Neural progenitor cell (in vitro differentiated cells): ENCODE measurements at regions not wholly inside any gene's neighbourhood (a gene's known extent, or its start where the extent isn't known, plus 50 kb on each side); places are given as distances from the start of the nearest gene placed in this dataset.

Source experiments
- EZH2 ChIP-seq: fragments of 200-600 bp; sonication (generic); IDR thresholded peaks from 2 replicates; pipeline ENCODE4 v1.6.1; 2017; ENCODE audit warnings: antibody characterized with exemption, mild to moderate bottlenecking, moderate library complexity
- EZH2phosphoT487 ChIP-seq: fragments of 200-600 bp; sonication (generic); IDR thresholded peaks from 2 replicates; pipeline ENCODE4 v1.6.1; 2017; ENCODE audit warnings: antibody characterized with exemption
- TF ChIP-seq, protein P1 (sequence below): fragments of 200-600 bp; sonication (generic); IDR thresholded peaks from 2 replicates; pipeline ENCODE4 v1.5.1; 2017; ENCODE audit warnings: antibody characterized with exemption, mild to moderate bottlenecking

- TF ChIP-seq, protein P1, sequence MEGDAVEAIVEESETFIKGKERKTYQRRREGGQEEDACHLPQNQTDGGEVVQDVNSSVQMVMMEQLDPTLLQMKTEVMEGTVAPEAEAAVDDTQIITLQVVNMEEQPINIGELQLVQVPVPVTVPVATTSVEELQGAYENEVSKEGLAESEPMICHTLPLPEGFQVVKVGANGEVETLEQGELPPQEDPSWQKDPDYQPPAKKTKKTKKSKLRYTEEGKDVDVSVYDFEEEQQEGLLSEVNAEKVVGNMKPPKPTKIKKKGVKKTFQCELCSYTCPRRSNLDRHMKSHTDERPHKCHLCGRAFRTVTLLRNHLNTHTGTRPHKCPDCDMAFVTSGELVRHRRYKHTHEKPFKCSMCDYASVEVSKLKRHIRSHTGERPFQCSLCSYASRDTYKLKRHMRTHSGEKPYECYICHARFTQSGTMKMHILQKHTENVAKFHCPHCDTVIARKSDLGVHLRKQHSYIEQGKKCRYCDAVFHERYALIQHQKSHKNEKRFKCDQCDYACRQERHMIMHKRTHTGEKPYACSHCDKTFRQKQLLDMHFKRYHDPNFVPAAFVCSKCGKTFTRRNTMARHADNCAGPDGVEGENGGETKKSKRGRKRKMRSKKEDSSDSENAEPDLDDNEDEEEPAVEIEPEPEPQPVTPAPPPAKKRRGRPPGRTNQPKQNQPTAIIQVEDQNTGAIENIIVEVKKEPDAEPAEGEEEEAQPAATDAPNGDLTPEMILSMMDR, result no peak
- TF ChIP-seq EZH2 (no peak), EZH2phosphoT487 (no peak)
Measured at GRCh38 chr10:78250313-78251015, 216.8 kb downstream of the RPS24 start.
